PC-9 (cell line): ENCODE measurements at regions not wholly inside any gene's neighbourhood (a gene's known extent, or its start where the extent isn't known, plus 50 kb on each side); places are given as distances from the start of the nearest gene placed in this dataset.

ENCODE experiments used
- BruUV-seq: library from RNA; stranded (reverse); fragments of 400-500 nt; replicated peaks from 2 replicates; lab custom pipeline; 2021; lab: Mats Ljungman, UMichigan
- CTCF ChIA-PET: fragments of 300-600 bp; sonication (Branson Sonifier 250); formaldehyde crosslinking; loops from one replicate; lab custom pipeline; 2022; ENCODE audit warnings: antibody characterized with exemption; lab: Charles Lee
- POLR2A ChIA-PET: fragments of 300-600 bp; sonication (Branson Sonifier 250); formaldehyde crosslinking; loops from one replicate; lab custom pipeline; 2022; ENCODE audit warnings: antibody characterized with exemption; ENCODE audit not compliant: unreplicated experiment; lab: Charles Lee
- DNase-seq, 2 experiments: peaks; one replicate each; pipeline versions ENCODE4 v3.0.0 to v3.0.0-alpha.2; 2015 to 2022; ENCODE audit warnings: mixed read lengths in 1 of 2
- H2AFZ ChIP-seq: fragments of 200-600 bp; sonication (generic); 2 replicates; pipeline ENCODE4 v1.8.1; 2017; ENCODE audit warnings: antibody characterized with exemption
- H3F3A ChIP-seq: fragments of 200-600 bp; sonication (generic); 2 replicates; pipeline ENCODE4 v1.8.1; 2017; ENCODE audit warnings: antibody characterized with exemption, mild to moderate bottlenecking, low read depth; ENCODE audit not compliant: insufficient read depth
- H3K27ac ChIP-seq: fragments of 200-600 bp; sonication (generic); 2 replicates; pipeline ENCODE4 v1.6.1; 2016; ENCODE audit warnings: mixed run types
- H3K27me3 ChIP-seq: fragments of 200-600 bp; sonication (generic); 2 replicates; pipeline ENCODE4 v1.6.1; 2016; ENCODE audit warnings: low read depth, mixed run types; ENCODE audit not compliant: insufficient read depth
- H3K36me3 ChIP-seq: fragments of 200-600 bp; sonication (generic); 2 replicates; pipeline ENCODE4 v1.6.1; 2016; ENCODE audit warnings: low read depth, mixed run types
- H3K4me1 ChIP-seq: fragments of 200-600 bp; sonication (generic); replicated peaks from 2 replicates; pipeline ENCODE4 v1.6.1; 2016; ENCODE audit warnings: mixed run types; ENCODE audit not compliant: insufficient read depth
- H3K4me2 ChIP-seq: fragments of 200-600 bp; sonication (generic); 2 replicates; pipeline ENCODE4 v1.6.1; 2017; ENCODE audit warnings: mixed run types
- H3K4me3 ChIP-seq: fragments of 200-600 bp; sonication (generic); 2 replicates; pipeline ENCODE4 v1.6.1; 2016; ENCODE audit warnings: mixed run types
- H3K79me2 ChIP-seq: fragments of 200-600 bp; sonication (generic); 2 replicates; pipeline ENCODE4 v1.6.1; 2017; ENCODE audit warnings: low read depth, mixed run types
- H3K9me2 ChIP-seq: fragments of 200-600 bp; sonication (generic); 2 replicates; pipeline ENCODE4 v1.8.1; 2017; ENCODE audit warnings: mild to moderate bottlenecking; ENCODE audit not compliant: insufficient read depth
- H3K9me3 ChIP-seq: fragments of 200-600 bp; sonication (generic); 2 replicates; pipeline ENCODE4 v1.8.1; 2016; ENCODE audit warnings: low read depth; ENCODE audit not compliant: insufficient read depth
- H4K20me1 ChIP-seq: fragments of 200-600 bp; sonication (generic); 2 replicates; pipeline ENCODE4 v1.8.1; 2017; ENCODE audit not compliant: insufficient read depth
- CTCF ChIP-seq: fragments of 200-600 bp; sonication (generic); conservative IDR thresholded peaks from 2 replicates; pipeline ENCODE4 v1.6.1; 2017; ENCODE audit warnings: mixed run types, antibody characterized with exemption, mild to moderate bottlenecking, moderate library complexity
- EZH2 ChIP-seq: fragments of 200-600 bp; sonication (generic); IDR thresholded peaks from 2 replicates; pipeline ENCODE4 v1.8.0; 2017; ENCODE audit warnings: antibody characterized with exemption, low read depth
- intact Hi-C: fragments of 100-400 bp; cut with micrococcal nuclease; formaldehyde crosslinking; loops from one replicate; pipeline ENCODE4 v1.10.0; 2022; ENCODE audit not compliant: unreplicated experiment

- Histone ChIP-seq H3K9me2 (no peaks in the 10 kb centered on the region), H3K27ac (no peak overlapping the region), H3K79me2 (no peaks in the 10 kb centered on the region), H3K27me3 (peaks cover 51% of the 10 kb centered on the region; the same call in 1 of the 2 replicates), H3K4me1 (no peaks in the 10 kb centered on the region), H3K36me3 (no peaks in the 10 kb centered on the region), H4K20me1 (no peaks in the 10 kb centered on the region), H3K9me3 (no peaks in the 10 kb centered on the region), H2AFZ (no peak overlapping the region), H3K4me2 (no peak overlapping the region), H3K4me3 (no peak overlapping the region), H3F3A (no peaks in the 10 kb centered on the region; the same call in 1 of the 2 replicates)
- ChIA-PET CTCF (no interaction called here), POLR2A (no interaction called here)
- BruUV-seq = no TSS peak
- TF ChIP-seq EZH2 (no peak), CTCF (no peak)
- no peak for DNase-seq
- intact Hi-C loops = loop anchor here (10.0 kb wide), 1 partner anchor 75 kb away; no protein-coding TSS in a partner anchor
Observed at GRCh38 chr13:100859861-100860260, 185.3 kb upstream of the TMTC4 start.

- no peak for TF ChIP-seq CTCF
- TF ChIP-seq EZH2 = no peak
- no peak for DNase-seq
- Histone ChIP-seq H3K9me3 (no peaks in the 10 kb centered on the region), H3K36me3 (no peaks in the 10 kb centered on the region), H2AFZ (no peak overlapping the region), H3K9me2 (no peaks in the 10 kb centered on the region), H3K4me3 (no peak overlapping the region), H3K4me1 (no peaks in the 10 kb centered on the region), H4K20me1 (no peaks in the 10 kb centered on the region), H3K27ac (no peak overlapping the region), H3K27me3 (peaks cover 72% of the 10 kb centered on the region), H3K79me2 (no peaks in the 10 kb centered on the region), H3F3A (no peaks in the 10 kb centered on the region), H3K4me2 (no peak overlapping the region)
- BruUV-seq = no TSS peak
- intact Hi-C loops = loop anchor here (10.0 kb wide), 1 partner anchor 70 kb away; no protein-coding TSS in a partner anchor
- ChIA-PET POLR2A (no interaction called here), CTCF (no interaction called here)
Observed at GRCh38 chr13:100855151-100855550, 180.6 kb upstream of the TMTC4 start.

- Histone ChIP-seq H3K79me2 (no peaks in the 10 kb centered on the region), H3K4me2 (no peak overlapping the region), H3K36me3 (no peaks in the 10 kb centered on the region), H3K9me2 (no peaks in the 10 kb centered on the region), H3K9me3 (no peaks in the 10 kb centered on the region), H3K27ac (no peak overlapping the region), H4K20me1 (no peaks in the 10 kb centered on the region), H3F3A (no peaks in the 10 kb centered on the region), H3K27me3 (peaks cover 61% of the 10 kb centered on the region), H3K4me1 (no peaks in the 10 kb centered on the region), H3K4me3 (no peak overlapping the region), H2AFZ (0 out of 2 replicates have a peak overlapping the region, but pooled peaks have one; percentile 26)
- TF ChIP-seq EZH2 (no peak), CTCF (no peak)
- ChIA-PET POLR2A (no interaction called here), CTCF (no interaction called here)
- DNase-seq = no peak
- intact Hi-C loops = loop anchor here (10.0 kb wide), 1 partner anchor 69 kb away; no protein-coding TSS in a partner anchor
- BruUV-seq = no TSS peak
Observed at GRCh38 chr13:100854006-100854405, 179.4 kb upstream of the TMTC4 start.
